Ascending aorta (tissue), 2 donors: ENCODE measurements at regions not wholly inside any gene's neighbourhood (a gene's known extent, or its start where the extent isn't known, plus 50 kb on each side); places are given as distances from the start of the nearest gene placed in this dataset.
"Not testable (repeated sequence)": the region's sequence is repeated elsewhere in the genome, so short reads cannot be mapped to it uniquely, and the experiment has no call there.

Experiments
- DNase-seq, 2 donors: peaks; one replicate each; pipeline ENCODE4 v3.0.0-alpha.2; 2019; ENCODE audit warnings: low spot score in 2 of 2
- H3K27ac ChIP-seq, 2 donors: fragments of 200-600 bp; sonication (generic); one replicate each; pipeline ENCODE4 v1.5.1; 2016 to 2017; ENCODE audit warnings: mild to moderate bottlenecking in 1 of 2
- H3K27me3 ChIP-seq: fragments of 200-600 bp; sonication (generic); one replicate; pipeline ENCODE4 v1.5.1; 2017
- H3K36me3 ChIP-seq, 2 donors: fragments of 200-600 bp; sonication (generic); one replicate each; pipeline ENCODE4 v1.5.1; 2016
- H3K4me1 ChIP-seq, 2 donors: fragments of 200-600 bp; sonication (generic); one replicate each; pipeline ENCODE4 v1.5.1; 2016 to 2017; ENCODE audit warnings: mild to moderate bottlenecking in 1 of 2
- H3K4me3 ChIP-seq, 2 donors: fragments of 200-600 bp; sonication (generic); one replicate each; pipeline ENCODE4 v1.5.1; 2016 to 2017; ENCODE audit warnings: mild to moderate bottlenecking in 1 of 2
- H3K9me3 ChIP-seq, 2 donors: fragments of 200-600 bp; sonication (generic); one replicate each; pipeline ENCODE4 v1.5.1; 2016
- intact Hi-C: fragments of 100-400 bp; cut with DNase I; formaldehyde crosslinking; loops from one replicate; pipeline ENCODE4 v1.15.1; 2023
- TF ChIP-seq, protein P1 (sequence below), 3 experiments: fragments of 200-600 bp in 2 of 3; fragments of 450-650 bp in 1 of 3; sonication (generic) in 2 of 3; IDR thresholded peaks; one replicate each; pipeline ENCODE4 v1.5.1; 2016 to 2019; ENCODE audit warnings: antibody characterized with exemption in 3 of 3, mild to moderate bottlenecking in 1 of 3, moderate library complexity in 1 of 3

- H3K4me3 ChIP-seq: no peak overlapping the region
- DNase-seq: no peak
- TF ChIP-seq, protein P1, sequence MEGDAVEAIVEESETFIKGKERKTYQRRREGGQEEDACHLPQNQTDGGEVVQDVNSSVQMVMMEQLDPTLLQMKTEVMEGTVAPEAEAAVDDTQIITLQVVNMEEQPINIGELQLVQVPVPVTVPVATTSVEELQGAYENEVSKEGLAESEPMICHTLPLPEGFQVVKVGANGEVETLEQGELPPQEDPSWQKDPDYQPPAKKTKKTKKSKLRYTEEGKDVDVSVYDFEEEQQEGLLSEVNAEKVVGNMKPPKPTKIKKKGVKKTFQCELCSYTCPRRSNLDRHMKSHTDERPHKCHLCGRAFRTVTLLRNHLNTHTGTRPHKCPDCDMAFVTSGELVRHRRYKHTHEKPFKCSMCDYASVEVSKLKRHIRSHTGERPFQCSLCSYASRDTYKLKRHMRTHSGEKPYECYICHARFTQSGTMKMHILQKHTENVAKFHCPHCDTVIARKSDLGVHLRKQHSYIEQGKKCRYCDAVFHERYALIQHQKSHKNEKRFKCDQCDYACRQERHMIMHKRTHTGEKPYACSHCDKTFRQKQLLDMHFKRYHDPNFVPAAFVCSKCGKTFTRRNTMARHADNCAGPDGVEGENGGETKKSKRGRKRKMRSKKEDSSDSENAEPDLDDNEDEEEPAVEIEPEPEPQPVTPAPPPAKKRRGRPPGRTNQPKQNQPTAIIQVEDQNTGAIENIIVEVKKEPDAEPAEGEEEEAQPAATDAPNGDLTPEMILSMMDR (IDR thresholded peaks at IDR 0.05): no peak
- intact Hi-C loops: no loop called here
- H3K36me3 ChIP-seq: no peaks in the 10 kb centered on the region
- no peaks in the 10 kb centered on the region for H3K9me3 ChIP-seq
- no peaks in the 10 kb centered on the region for H3K27me3 ChIP-seq
- no peak overlapping the region for H3K27ac ChIP-seq
- H3K4me1 ChIP-seq: no peaks in the 10 kb centered on the region
Measured at GRCh38 chr14:30471980-30472379, 87.0 kb upstream of the G2E3 start.

- intact Hi-C loops, H3K9me3 ChIP-seq, H3K27ac ChIP-seq, H3K4me3 ChIP-seq, H3K4me1 ChIP-seq, H3K36me3 ChIP-seq, DNase-seq, H3K27me3 ChIP-seq: not testable (repeated sequence)
Measured at GRCh38 chr14:30473846-30474696, 84.9 kb upstream of the G2E3 start.

GRCh38 chr14:30482276-30482675, 76.7 kb upstream of the G2E3 start:
- Histone ChIP-seq H3K36me3 (no peaks in the 10 kb centered on the region), H3K9me3 (no peaks in the 10 kb centered on the region), H3K4me1 (no peaks in the 10 kb centered on the region), H3K27me3 (no peaks in the 10 kb centered on the region), H3K27ac (no peak overlapping the region), H3K4me3 (no peak overlapping the region)
- TF ChIP-seq, protein P1 (IDR thresholded peaks at IDR 0.05): no peak
- intact Hi-C loops: no loop called here
- no peak for DNase-seq

- Histone ChIP-seq H3K4me1 (no peaks in the 10 kb centered on the region), H3K9me3 (no peaks in the 10 kb centered on the region), H3K4me3 (no peak overlapping the region), H3K27ac (no peak overlapping the region), H3K27me3 (no peaks in the 10 kb centered on the region), H3K36me3 (no peaks in the 10 kb centered on the region)
- DNase-seq: no peak
- intact Hi-C loops: no loop called here
- TF ChIP-seq, protein P1 (IDR thresholded peaks at IDR 0.05): no peak
Measured at GRCh38 chr14:30484201-30484600, 74.8 kb upstream of the G2E3 start.

DNA sequence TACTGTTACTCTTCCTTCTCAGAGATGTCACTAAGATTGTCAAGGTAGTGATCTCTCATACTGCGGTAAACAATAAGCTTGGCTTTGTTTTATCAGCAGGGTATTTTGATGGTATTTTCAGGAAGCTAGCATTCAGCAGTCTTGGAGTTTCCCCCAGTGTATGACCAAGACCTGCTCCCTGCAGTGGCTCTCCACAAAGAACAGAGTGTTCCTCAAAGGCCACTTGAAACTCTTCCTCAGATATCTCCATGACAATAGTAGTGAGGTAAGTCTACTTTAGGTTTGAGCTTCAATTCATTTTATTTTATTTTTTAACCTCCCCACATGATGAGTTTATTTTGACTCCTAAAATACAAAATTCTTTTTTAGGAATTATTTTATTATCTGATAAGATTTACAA, 74.0 kb upstream of the G2E3 start:
- intact Hi-C loops: no loop called here
- no peaks in the 10 kb centered on the region for H3K9me3 ChIP-seq
- no peak overlapping the region for H3K4me3 ChIP-seq
- no peaks in the 10 kb centered on the region for H3K4me1 ChIP-seq
- H3K27me3 ChIP-seq: no peaks in the 10 kb centered on the region
- no peaks in the 10 kb centered on the region for H3K36me3 ChIP-seq
- DNase-seq: no peak
- TF ChIP-seq, protein P1 (IDR thresholded peaks at IDR 0.05): no peak
- H3K27ac ChIP-seq: no peak overlapping the region

DNA sequence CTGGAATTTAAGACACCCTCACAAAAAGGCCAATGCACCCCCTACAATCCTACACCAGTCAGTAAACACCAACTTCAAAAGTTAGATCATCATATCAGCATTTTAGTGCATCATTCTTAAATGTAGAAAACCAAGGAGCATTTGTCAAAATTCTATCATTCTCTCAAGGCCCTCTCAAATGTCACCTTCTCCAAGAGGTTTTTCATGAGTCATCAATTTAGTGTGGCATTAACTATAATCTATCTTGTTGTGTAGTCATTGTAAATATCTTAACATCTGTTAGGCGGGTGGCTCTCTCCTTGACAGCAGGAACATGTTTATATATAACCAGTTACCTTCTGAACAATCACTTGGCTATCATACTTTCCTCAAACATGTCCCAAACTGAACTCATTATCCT, 62.1 kb upstream of the G2E3 start:
- no peak for DNase-seq
- Histone ChIP-seq H3K9me3 (no peaks in the 10 kb centered on the region), H3K27me3 (no peaks in the 10 kb centered on the region), H3K4me3 (no peak overlapping the region), H3K4me1 (no peaks in the 10 kb centered on the region), H3K27ac (no peak overlapping the region), H3K36me3 (no peaks in the 10 kb centered on the region)
- TF ChIP-seq, protein P1 (IDR thresholded peaks at IDR 0.05): no peak
- intact Hi-C loops: no loop called here
